ENCODE measurements at regions not wholly inside any gene's neighbourhood (a gene's known extent, or its start where the extent isn't known, plus 50 kb on each side); places are given as distances from the start of the nearest gene placed in this dataset.

GRCh38 chr5:167653645-167654106 lies 637.8 kb upstream of the WWC1 start:
- Histone ChIP-seq H3K4me3 (ENCODE audit: low read length) (no peak overlapping the region), H3K36me3 (ENCODE audit: insufficient read depth, low read length) (no peaks in the 10 kb centered on the region)

DNA sequence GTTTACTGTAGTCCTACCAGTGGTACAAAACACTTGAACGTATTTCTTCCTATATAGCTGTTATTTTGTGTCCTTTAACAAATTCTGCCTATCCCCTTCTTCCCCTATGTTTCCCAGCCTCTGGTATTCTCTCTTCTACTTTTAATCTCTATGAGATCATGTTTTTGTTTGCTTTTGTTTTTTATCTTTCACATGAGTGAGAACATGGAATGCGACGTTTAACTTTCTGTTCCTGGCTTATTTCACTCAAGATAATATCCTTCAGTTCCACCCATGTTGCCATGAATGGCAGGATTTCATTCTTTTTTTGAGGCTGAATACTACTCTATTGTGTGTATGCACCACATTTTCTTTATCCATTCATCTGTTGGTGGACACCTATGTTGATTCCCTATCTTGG lies 634.4 kb upstream of the WWC1 start:
- no peaks in the 10 kb centered on the region for H3K36me3 ChIP-seq (ENCODE audit: insufficient read depth, low read length)
- TF ChIP-seq EP300 (conservative IDR thresholded peaks at IDR 0.05; ENCODE audit: poor library complexity, severe bottlenecking): no peak
- no peaks in the 10 kb centered on the region for H3K27me3 ChIP-seq (ENCODE audit: insufficient read depth, low read depth, low read length)
- H2AFZ ChIP-seq (ENCODE audit: low read depth, low read length): no peak overlapping the region
- no peaks in the 10 kb centered on the region for H4K20me1 ChIP-seq (ENCODE audit: insufficient read depth)
- no peak overlapping the region for H3K27ac ChIP-seq (ENCODE audit: low read length)
- H3K9ac ChIP-seq (ENCODE audit: low read length): no peak overlapping the region
- H3K9me3 ChIP-seq (ENCODE audit: low read length): no peaks in the 10 kb centered on the region
- H3K79me2 ChIP-seq (replicated peaks; ENCODE audit: insufficient read depth, low read length): no peaks in the 10 kb centered on the region
- no peaks in the 10 kb centered on the region for H3K9me2 ChIP-seq (ENCODE audit: insufficient read depth, low read length)
- H3K4me2 ChIP-seq (ENCODE audit: low read length): no peak overlapping the region
- no peak overlapping the region for H3K4me3 ChIP-seq (ENCODE audit: low read length)
- H3F3A ChIP-seq (ENCODE audit: insufficient read depth, low read length, poor library complexity, severe bottlenecking): no peaks in the 10 kb centered on the region

More at GRCh38 chr5:167653645-167654106, 637.8 kb upstream of the WWC1 start:
- H3K27me3 ChIP-seq (ENCODE audit: insufficient read depth, low read depth, low read length): no peaks in the 10 kb centered on the region
- H3K9me2 ChIP-seq (ENCODE audit: insufficient read depth, low read length): no peaks in the 10 kb centered on the region
- H3K9me3 ChIP-seq (ENCODE audit: low read length): no peaks in the 10 kb centered on the region
- H3K9ac ChIP-seq (ENCODE audit: low read length): no peak overlapping the region
- H2AFZ ChIP-seq (ENCODE audit: low read depth, low read length): no peak overlapping the region
- H3K27ac ChIP-seq (ENCODE audit: low read length): no peak overlapping the region
- H3K4me2 ChIP-seq (ENCODE audit: low read length): no peak overlapping the region
- TF ChIP-seq EP300 (conservative IDR thresholded peaks at IDR 0.05; ENCODE audit: poor library complexity, severe bottlenecking) (no peak), RAD21 (conservative IDR thresholded peaks at IDR 0.05) (no peak), EZH2 (IDR thresholded peaks at IDR 0.05; ENCODE audit: borderline replicate concordance, insufficient read depth, low read length, poor library complexity, severe bottlenecking) (no peak), REST (IDR thresholded peaks at IDR 0.05; ENCODE audit: borderline replicate concordance) (no peak), CTCF (IDR thresholded peaks at IDR 0.05; ENCODE audit: poor library complexity, severe bottlenecking) (no peak), POLR2AphosphoS5 (IDR thresholded peaks at IDR 0.05) (no peak)
- H3F3A ChIP-seq (ENCODE audit: insufficient read depth, low read length, poor library complexity, severe bottlenecking): no peaks in the 10 kb centered on the region
- no peaks in the 10 kb centered on the region for H3K79me2 ChIP-seq (replicated peaks; ENCODE audit: insufficient read depth, low read length)
- H4K20me1 ChIP-seq (ENCODE audit: insufficient read depth): no peaks in the 10 kb centered on the region

DNA sequence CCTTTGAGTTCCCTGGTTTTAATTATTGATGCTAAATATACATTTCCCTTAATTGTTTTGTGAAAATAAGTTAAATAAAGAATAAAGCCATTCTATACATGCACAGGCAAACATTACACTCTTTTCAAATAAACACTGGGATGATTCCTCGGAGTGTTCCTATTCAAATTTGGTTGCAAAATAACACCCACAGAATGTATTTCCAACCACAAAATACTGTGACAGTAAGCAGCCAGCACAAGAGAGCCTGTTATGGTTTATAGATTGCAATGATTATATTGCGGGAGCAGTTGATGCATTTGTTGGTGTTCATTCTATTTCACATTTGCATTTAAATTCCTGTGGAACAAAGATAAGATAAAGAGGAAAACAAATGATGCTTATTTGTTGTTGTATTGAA lies 632.6 kb upstream of the WWC1 start:
- H3K9me3 ChIP-seq (ENCODE audit: low read length): no peaks in the 10 kb centered on the region
- H3K4me2 ChIP-seq (ENCODE audit: low read length): no peak overlapping the region
- no peaks in the 10 kb centered on the region for H3K36me3 ChIP-seq (ENCODE audit: insufficient read depth, low read length)
- no peak overlapping the region for H2AFZ ChIP-seq (ENCODE audit: low read depth, low read length)
- H3K79me2 ChIP-seq (replicated peaks; ENCODE audit: insufficient read depth, low read length): no peaks in the 10 kb centered on the region
- no peaks in the 10 kb centered on the region for H3K9me2 ChIP-seq (ENCODE audit: insufficient read depth, low read length)
- no peak overlapping the region for H3K4me3 ChIP-seq (ENCODE audit: low read length)
- no peak overlapping the region for H3K9ac ChIP-seq (ENCODE audit: low read length)
- no peaks in the 10 kb centered on the region for H3K27me3 ChIP-seq (ENCODE audit: insufficient read depth, low read depth, low read length)
- H4K20me1 ChIP-seq (ENCODE audit: insufficient read depth): no peaks in the 10 kb centered on the region
- TF ChIP-seq EZH2 (IDR thresholded peaks at IDR 0.05; ENCODE audit: borderline replicate concordance, insufficient read depth, low read length, poor library complexity, severe bottlenecking) (no peak), TAF1 (IDR thresholded peaks at IDR 0.05; ENCODE audit: low read depth) (no peak), SMC3 (conservative IDR thresholded peaks at IDR 0.05; ENCODE audit: poor library complexity) (no peak), EP300 (conservative IDR thresholded peaks at IDR 0.05; ENCODE audit: poor library complexity, severe bottlenecking) (no peak), RAD21 (conservative IDR thresholded peaks at IDR 0.05) (no peak), CTCF (IDR thresholded peaks at IDR 0.05; ENCODE audit: poor library complexity, severe bottlenecking) (no peak), POLR2AphosphoS5 (IDR thresholded peaks at IDR 0.05) (no peak), REST (IDR thresholded peaks at IDR 0.05; ENCODE audit: borderline replicate concordance) (no peak), MXI1 (conservative IDR thresholded peaks at IDR 0.05; ENCODE audit: poor library complexity, severe bottlenecking) (no peak)
- no peaks in the 10 kb centered on the region for H3F3A ChIP-seq (ENCODE audit: insufficient read depth, low read length, poor library complexity, severe bottlenecking)
- no peak overlapping the region for H3K27ac ChIP-seq (ENCODE audit: low read length)
